Natural killer cell (primary cell): ENCODE measurements at regions not wholly inside any gene's neighbourhood (a gene's known extent, or its start where the extent isn't known, plus 50 kb on each side); places are given as distances from the start of the nearest gene placed in this dataset.

Source experiments
- ATAC-seq, 3 donors: fragments of 150-1000 bp in 2 of 3; fragments of 200-7000 bp in 1 of 3; cut with Tn5 transposase; 1 replicate in 1 of 3; 2 replicates in 2 of 3; pipeline ENCODE4 v1.10.0; 2021; ENCODE audit warnings: mild to moderate bottlenecking in 2 of 3, moderate library complexity in 2 of 3
- DNase-seq, 2 donors: peaks; one replicate each; pipeline versions ENCODE4 v3.0.0 to v3.0.0-alpha.2; 2013 to 2021; ENCODE audit warnings: mixed read lengths in 1 of 2
- H3K27ac ChIP-seq: one replicate; pipeline ENCODE4 v1.5.1; 2013; ENCODE audit warnings: mild to moderate bottlenecking, low read length
- H3K27me3 ChIP-seq: one replicate; pipeline ENCODE4 v1.6.1; 2013; ENCODE audit warnings: low read length; ENCODE audit not compliant: control insufficient read depth, insufficient read depth
- H3K36me3 ChIP-seq: one replicate; pipeline ENCODE4 v1.6.1; 2013; ENCODE audit warnings: low read length; ENCODE audit not compliant: control insufficient read depth, insufficient read depth
- H3K4me1 ChIP-seq: one replicate; pipeline ENCODE4 v1.6.1; 2013; ENCODE audit warnings: low read length; ENCODE audit not compliant: control insufficient read depth, insufficient read depth
- H3K4me3 ChIP-seq: one replicate; pipeline ENCODE4 v1.5.1; 2013; ENCODE audit warnings: low read length
- H3K9me3 ChIP-seq: one replicate; pipeline ENCODE4 v1.6.1; 2013; ENCODE audit warnings: low read length; ENCODE audit not compliant: control insufficient read depth, insufficient read depth
- H3K27ac Mint-ChIP-seq, 2 donors: one replicate each; pipeline ENCODE4 v1.8.0; 2022; ENCODE audit warnings: mild to moderate bottlenecking in 2 of 2, mixed read lengths in 2 of 2, moderate library complexity in 1 of 2
- H3K27me3 Mint-ChIP-seq, 2 donors: one replicate each; pipeline ENCODE4 v1.8.0; 2022; ENCODE audit warnings: low read depth in 2 of 2, mixed read lengths in 2 of 2
- H3K36me3 Mint-ChIP-seq: one replicate; pipeline ENCODE4 v1.8.0; 2022; ENCODE audit warnings: mixed read lengths
- H3K4me1 Mint-ChIP-seq, 2 donors: one replicate each; pipeline ENCODE4 v1.8.0; 2022; ENCODE audit warnings: mixed read lengths in 2 of 2
- H3K4me3 Mint-ChIP-seq: one replicate; pipeline ENCODE4 v1.8.0; 2022; ENCODE audit warnings: mild to moderate bottlenecking, moderate library complexity, mixed read lengths
- H3K9me3 Mint-ChIP-seq, 2 donors: one replicate each; pipeline ENCODE4 v1.8.0; 2022; ENCODE audit warnings: mixed read lengths in 2 of 2
- WGBS: methylation state at CpG from one replicate; pipeline ENCODE4 v1.1.7; 2013; ENCODE audit warnings: missing lambda C conversion rate; ENCODE audit not compliant: insufficient coverage; 5-methylcytosine and 5-hydroxymethylcytosine counted together
- intact Hi-C: fragments of 100-400 bp; cut with micrococcal nuclease; formaldehyde crosslinking; loops from one replicate; pipeline ENCODE4 v1.14.2; 2022
- TF ChIP-seq, protein P1 (sequence below): fragments of 200-600 bp; IDR thresholded peaks from one replicate; pipeline ENCODE4 v1.8.0; 2022; ENCODE audit warnings: antibody characterized with exemption

GRCh38 chr10:3354174-3354900, 181.8 kb upstream of the PITRM1 start:
- Histone ChIP-seq H3K36me3 (no peaks in the 10 kb centered on the region), H3K9me3 (no peaks in the 10 kb centered on the region), H3K4me3 (no peak overlapping the region), H3K27ac (no peak overlapping the region), H3K27me3 (no peaks in the 10 kb centered on the region), H3K4me1 (no peaks in the 10 kb centered on the region)
- no peak for ATAC-seq
- intact Hi-C loops: no loop called here
- Mint-ChIP-seq H3K27me3 (peaks cover 14 to 19% of the 10 kb centered on the region in 2 donors), H3K27ac (no peak overlapping the region), H3K9me3 (no peaks in the 10 kb centered on the region), H3K4me1 (peaks cover 0 to 5% of the 10 kb centered on the region in 2 donors), H3K36me3 (no peaks in the 10 kb centered on the region), H3K4me3 (no peak overlapping the region)
- TF ChIP-seq, protein P1, sequence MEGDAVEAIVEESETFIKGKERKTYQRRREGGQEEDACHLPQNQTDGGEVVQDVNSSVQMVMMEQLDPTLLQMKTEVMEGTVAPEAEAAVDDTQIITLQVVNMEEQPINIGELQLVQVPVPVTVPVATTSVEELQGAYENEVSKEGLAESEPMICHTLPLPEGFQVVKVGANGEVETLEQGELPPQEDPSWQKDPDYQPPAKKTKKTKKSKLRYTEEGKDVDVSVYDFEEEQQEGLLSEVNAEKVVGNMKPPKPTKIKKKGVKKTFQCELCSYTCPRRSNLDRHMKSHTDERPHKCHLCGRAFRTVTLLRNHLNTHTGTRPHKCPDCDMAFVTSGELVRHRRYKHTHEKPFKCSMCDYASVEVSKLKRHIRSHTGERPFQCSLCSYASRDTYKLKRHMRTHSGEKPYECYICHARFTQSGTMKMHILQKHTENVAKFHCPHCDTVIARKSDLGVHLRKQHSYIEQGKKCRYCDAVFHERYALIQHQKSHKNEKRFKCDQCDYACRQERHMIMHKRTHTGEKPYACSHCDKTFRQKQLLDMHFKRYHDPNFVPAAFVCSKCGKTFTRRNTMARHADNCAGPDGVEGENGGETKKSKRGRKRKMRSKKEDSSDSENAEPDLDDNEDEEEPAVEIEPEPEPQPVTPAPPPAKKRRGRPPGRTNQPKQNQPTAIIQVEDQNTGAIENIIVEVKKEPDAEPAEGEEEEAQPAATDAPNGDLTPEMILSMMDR: no peak
- WGBS: 90% methylated on average over 2 of the region's 3 CpGs
- no peak for DNase-seq

DNA sequence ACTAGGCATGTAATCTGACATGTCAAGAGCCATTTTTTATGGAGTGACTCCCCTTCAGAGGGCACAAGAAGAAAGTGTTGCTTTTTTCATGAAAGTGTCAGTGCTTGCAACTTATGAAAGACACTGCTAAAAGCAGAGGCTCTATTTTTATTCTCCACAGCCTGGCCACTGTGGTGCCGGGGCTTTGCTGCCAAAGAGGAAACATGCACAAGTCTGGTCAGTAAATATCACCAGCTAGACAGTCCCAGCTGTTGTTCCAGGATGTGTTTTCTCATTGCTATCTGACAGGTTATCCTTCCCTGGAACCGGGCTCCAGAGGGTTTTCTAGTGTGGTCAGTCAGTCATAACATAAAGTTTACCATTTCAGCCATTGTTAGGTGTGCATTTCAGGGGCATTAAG, 180.7 kb upstream of the PITRM1 start:
- TF ChIP-seq, protein P1: no peak
- peaks cover 14 to 19% of the 10 kb centered on the region in 2 donors for H3K27me3 Mint-ChIP-seq
- no peaks in the 10 kb centered on the region for H3K9me3 Mint-ChIP-seq
- H3K36me3 ChIP-seq: no peaks in the 10 kb centered on the region
- WGBS: 11% methylated on average over 1 of the region's 2 CpGs
- H3K9me3 ChIP-seq: no peaks in the 10 kb centered on the region
- ATAC-seq (no peak), DNase-seq (no peak)
- no peak overlapping the region for H3K27ac ChIP-seq
- H3K4me3 ChIP-seq: no peak overlapping the region
- H3K4me3 Mint-ChIP-seq: no peak overlapping the region
- H3K4me1 ChIP-seq: no peaks in the 10 kb centered on the region
- no peaks in the 10 kb centered on the region for H3K27me3 ChIP-seq
- no peaks in the 10 kb centered on the region for H3K36me3 Mint-ChIP-seq
- peaks cover 0 to 5% of the 10 kb centered on the region in 2 donors for H3K4me1 Mint-ChIP-seq
- intact Hi-C loops: no loop called here
- H3K27ac Mint-ChIP-seq: no peak overlapping the region

DNA sequence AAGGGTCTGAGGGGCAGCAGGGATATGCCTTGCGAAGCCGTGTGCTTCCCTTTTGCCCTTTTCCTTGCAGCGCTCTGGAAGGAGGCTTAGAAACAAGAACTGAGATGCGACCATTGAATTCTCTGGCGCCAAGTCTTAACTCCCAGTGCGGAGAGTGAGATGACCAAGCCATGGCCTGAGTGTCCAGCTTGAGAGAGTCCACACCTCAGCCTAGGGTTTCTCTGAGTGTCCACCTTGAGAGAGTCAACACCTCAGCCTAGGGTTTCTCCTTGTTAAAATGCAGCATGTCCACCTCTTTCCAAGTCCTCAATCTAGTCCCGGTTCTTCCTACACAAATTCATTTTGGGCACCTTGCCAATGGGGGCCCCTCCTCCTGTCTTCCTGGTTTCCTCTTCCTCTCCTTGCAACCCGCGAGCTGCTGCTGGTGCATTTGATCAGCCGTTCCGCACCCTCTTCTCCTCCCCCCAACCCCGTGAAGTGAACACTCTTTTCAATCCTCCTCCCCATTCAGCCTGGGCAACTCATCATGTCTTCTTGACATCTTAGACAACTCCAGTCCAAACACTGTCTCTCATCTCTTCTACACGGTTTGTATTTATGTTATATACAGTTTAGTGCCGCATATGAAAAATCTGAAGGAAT, 178.2 kb upstream of the PITRM1 start:
- Histone ChIP-seq H3K27ac (no peak overlapping the region), H3K9me3 (no peaks in the 10 kb centered on the region), H3K27me3 (no peaks in the 10 kb centered on the region), H3K4me1 (no peaks in the 10 kb centered on the region), H3K36me3 (no peaks in the 10 kb centered on the region), H3K4me3 (no peak overlapping the region)
- TF ChIP-seq, protein P1: no peak
- Mint-ChIP-seq H3K4me3 (no peak overlapping the region), H3K27ac (no peak overlapping the region), H3K36me3 (no peaks in the 10 kb centered on the region), H3K4me1 (peaks cover 0 to 5% of the 10 kb centered on the region in 2 donors), H3K27me3 (peaks cover 14 to 23% of the 10 kb centered on the region in 2 donors), H3K9me3 (no peaks in the 10 kb centered on the region)
- ATAC-seq: no peak
- 46% methylated on average over 12 of the region's 14 CpGs for WGBS
- intact Hi-C loops: no loop called here
- no peak for DNase-seq
